ENCODE measurements at regions not wholly inside any gene's neighbourhood (a gene's known extent, or its start where the extent isn't known, plus 50 kb on each side); places are given as distances from the start of the nearest gene placed in this dataset.

DNA sequence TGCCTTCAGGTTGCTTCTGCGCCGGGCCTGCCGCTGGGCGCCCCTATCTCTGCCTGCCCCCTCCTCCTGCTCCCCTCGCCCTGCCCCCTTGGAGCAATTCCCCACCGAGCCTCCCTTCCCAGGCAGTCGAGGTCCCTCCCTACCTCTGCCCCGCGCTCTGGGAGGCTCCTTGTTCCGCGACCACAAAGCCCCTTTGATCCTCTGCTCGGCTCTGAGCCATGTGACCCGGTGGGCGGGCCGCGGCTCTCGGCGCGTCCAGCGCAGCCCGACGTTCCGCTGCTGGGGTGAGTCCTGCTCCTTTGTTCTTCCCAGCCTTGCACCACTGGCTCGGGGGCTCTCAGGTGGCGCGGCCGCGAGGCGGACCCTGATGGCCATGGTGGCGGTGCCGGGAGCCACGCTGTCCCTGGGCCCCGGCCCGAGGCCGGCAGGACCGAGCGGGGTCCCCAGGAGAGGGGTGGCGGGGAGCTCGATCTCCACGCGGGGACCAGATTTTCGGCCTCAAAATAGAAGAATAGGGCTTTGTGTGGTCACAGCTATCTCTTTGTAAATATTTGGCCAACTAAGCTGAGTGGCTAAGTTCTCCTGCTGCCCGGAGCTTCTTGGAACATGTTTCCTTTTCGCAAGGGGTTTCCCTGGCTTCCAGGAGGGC lies 310.6 kb downstream of the SEC14L1 start (continued):
- TF ChIP-seq MAX (CRISPR knock-in tag; IDR thresholded peaks at IDR 0.05) (peak; percentile 45; the same call in 1 of the 2 replicates), E2F4 (CRISPR knock-in tag; IDR thresholded peaks at IDR 0.05; ENCODE audit: borderline replicate concordance, low read depth) (no peak), USF2 (CRISPR knock-in tag; IDR thresholded peaks at IDR 0.05) (peak; percentile 94), SMAD3 (CRISPR knock-in tag; IDR thresholded peaks at IDR 0.05; ENCODE audit: borderline replicate concordance) (peak; percentile 33; the same call in 1 of the 2 replicates), ZBTB43 (CRISPR knock-in tag; IDR thresholded peaks at IDR 0.05) (peak; percentile 84; the same call in 1 of the 2 replicates), ZNF317 (CRISPR knock-in tag; IDR thresholded peaks at IDR 0.05; ENCODE audit: borderline replicate concordance, low read depth) (no peak)

- TF ChIP-seq SMAD3 (CRISPR knock-in tag; IDR thresholded peaks at IDR 0.05; ENCODE audit: borderline replicate concordance) = peak; percentile 7; the same call in 1 of the 2 replicates
- TF ChIP-seq PRDM15 (CRISPR knock-in tag; IDR thresholded peaks at IDR 0.05) = 0 out of 2 replicates have a peak, but pooled peaks have one; percentile 25
- TF ChIP-seq, protein P1, sequence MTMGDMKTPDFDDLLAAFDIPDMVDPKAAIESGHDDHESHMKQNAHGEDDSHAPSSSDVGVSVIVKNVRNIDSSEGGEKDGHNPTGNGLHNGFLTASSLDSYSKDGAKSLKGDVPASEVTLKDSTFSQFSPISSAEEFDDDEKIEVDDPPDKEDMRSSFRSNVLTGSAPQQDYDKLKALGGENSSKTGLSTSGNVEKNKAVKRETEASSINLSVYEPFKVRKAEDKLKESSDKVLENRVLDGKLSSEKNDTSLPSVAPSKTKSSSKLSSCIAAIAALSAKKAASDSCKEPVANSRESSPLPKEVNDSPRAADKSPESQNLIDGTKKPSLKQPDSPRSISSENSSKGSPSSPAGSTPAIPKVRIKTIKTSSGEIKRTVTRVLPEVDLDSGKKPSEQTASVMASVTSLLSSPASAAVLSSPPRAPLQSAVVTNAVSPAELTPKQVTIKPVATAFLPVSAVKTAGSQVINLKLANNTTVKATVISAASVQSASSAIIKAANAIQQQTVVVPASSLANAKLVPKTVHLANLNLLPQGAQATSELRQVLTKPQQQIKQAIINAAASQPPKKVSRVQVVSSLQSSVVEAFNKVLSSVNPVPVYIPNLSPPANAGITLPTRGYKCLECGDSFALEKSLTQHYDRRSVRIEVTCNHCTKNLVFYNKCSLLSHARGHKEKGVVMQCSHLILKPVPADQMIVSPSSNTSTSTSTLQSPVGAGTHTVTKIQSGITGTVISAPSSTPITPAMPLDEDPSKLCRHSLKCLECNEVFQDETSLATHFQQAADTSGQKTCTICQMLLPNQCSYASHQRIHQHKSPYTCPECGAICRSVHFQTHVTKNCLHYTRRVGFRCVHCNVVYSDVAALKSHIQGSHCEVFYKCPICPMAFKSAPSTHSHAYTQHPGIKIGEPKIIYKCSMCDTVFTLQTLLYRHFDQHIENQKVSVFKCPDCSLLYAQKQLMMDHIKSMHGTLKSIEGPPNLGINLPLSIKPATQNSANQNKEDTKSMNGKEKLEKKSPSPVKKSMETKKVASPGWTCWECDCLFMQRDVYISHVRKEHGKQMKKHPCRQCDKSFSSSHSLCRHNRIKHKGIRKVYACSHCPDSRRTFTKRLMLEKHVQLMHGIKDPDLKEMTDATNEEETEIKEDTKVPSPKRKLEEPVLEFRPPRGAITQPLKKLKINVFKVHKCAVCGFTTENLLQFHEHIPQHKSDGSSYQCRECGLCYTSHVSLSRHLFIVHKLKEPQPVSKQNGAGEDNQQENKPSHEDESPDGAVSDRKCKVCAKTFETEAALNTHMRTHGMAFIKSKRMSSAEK (CRISPR knock-in tag; IDR thresholded peaks at IDR 0.05; ENCODE audit: borderline replicate concordance) = no peak
- TF ChIP-seq ZBTB21 (CRISPR knock-in tag; IDR thresholded peaks at IDR 0.05; ENCODE audit: borderline replicate concordance) = no peak
- DNase-seq (ENCODE audit: low spot score) = peak; percentile 72
- ChIA-PET POLR2A (interaction anchor here (0.6 to 2.5 kb wide), 4 partner anchors 14 to 55 kb away, joined by 3 to 14 read pairs (median 3); no protein-coding TSS in a partner anchor), CTCF (interaction anchor here (0.6 to 6.8 kb wide), 10 partner anchors 11 to 852 kb away, joined by 3 to 81 read pairs (median 4); no protein-coding TSS in a partner anchor)
- Mint-ChIP-seq H3K4me3 (peak overlapping the region; percentile 84), H3K4me1 (peaks cover 68% of the 10 kb centered on the region), H3K27ac (peak overlapping the region; percentile 82), H3K27me3 (ENCODE audit: low read depth) (no peaks in the 10 kb centered on the region), H3K9me3 (no peaks in the 10 kb centered on the region), H3K36me3 (no peaks in the 10 kb centered on the region)
- ATAC-seq = peak; percentile 16
Measured at GRCh38 chr17:77451894-77452852, 311.4 kb downstream of the SEC14L1 start.

Data from WTC11 (cell line).